ENCODE measurements at regions not wholly inside any gene's neighbourhood (a gene's known extent, or its start where the extent isn't known, plus 50 kb on each side); places are given as distances from the start of the nearest gene placed in this dataset.
"Not testable (repeated sequence)": the region's sequence is repeated elsewhere in the genome, so short reads cannot be mapped to it uniquely, and the experiment has no call there.

GRCh38 chr12:11986165-11986564, 84.6 kb upstream of the BCL2L14 start:
- TF ChIP-seq CTCF (IDR thresholded peaks at IDR 0.05; ENCODE audit: low read depth, low read length) (no peak), EZH2phosphoT487 (IDR thresholded peaks at IDR 0.05; ENCODE audit: low read depth) (no peak)
- Histone ChIP-seq H3K4me1 (ENCODE audit: low read length) (peaks cover 29% of the 10 kb centered on the region), H3K4me2 (ENCODE audit: low read length) (no peak overlapping the region), H3K27ac (ENCODE audit: low read length) (no peak overlapping the region), H3K36me3 (replicated peaks; ENCODE audit: low read depth, low read length) (no peaks in the 10 kb centered on the region), H3K27me3 (ENCODE audit: low read depth, low read length) (no peaks in the 10 kb centered on the region), H3K9ac (ENCODE audit: low read length) (no peak overlapping the region), H2AFZ (ENCODE audit: low read depth, low read length) (no peak overlapping the region), H4K20me1 (ENCODE audit: insufficient read depth, low read length) (no peaks in the 10 kb centered on the region), H3K4me3 (ENCODE audit: low read length) (no peak overlapping the region), H3K9me3 (ENCODE audit: insufficient read depth, low read length) (no peaks in the 10 kb centered on the region), H3K79me2 (ENCODE audit: low read length) (no peaks in the 10 kb centered on the region)

- H4K20me1 ChIP-seq (ENCODE audit: insufficient read depth, low read length): no peaks in the 10 kb centered on the region
- TF ChIP-seq EZH2phosphoT487 (IDR thresholded peaks at IDR 0.05; ENCODE audit: low read depth) (no peak), CTCF (IDR thresholded peaks at IDR 0.05; ENCODE audit: low read depth, low read length) (no peak)
- H3K27me3 ChIP-seq (ENCODE audit: low read depth, low read length): no peaks in the 10 kb centered on the region
- H3K4me1 ChIP-seq (ENCODE audit: low read length): peaks cover 11% of the 10 kb centered on the region
- H3K9ac ChIP-seq (ENCODE audit: low read length): no peak overlapping the region
- H3K79me2 ChIP-seq (ENCODE audit: low read length): no peaks in the 10 kb centered on the region
- H3K4me3 ChIP-seq (ENCODE audit: low read length): no peak overlapping the region
- H3K4me2 ChIP-seq (ENCODE audit: low read length): no peak overlapping the region
- H2AFZ ChIP-seq (ENCODE audit: low read depth, low read length): no peak overlapping the region
- H3K9me3 ChIP-seq (ENCODE audit: insufficient read depth, low read length): peaks cover 5% of the 10 kb centered on the region; the same call in 1 of the 2 replicates
- H3K36me3 ChIP-seq (replicated peaks; ENCODE audit: low read depth, low read length): no peaks in the 10 kb centered on the region
- no peak overlapping the region for H3K27ac ChIP-seq (ENCODE audit: low read length)
Measured at GRCh38 chr12:11987901-11988300, 82.8 kb upstream of the BCL2L14 start.

- Histone ChIP-seq H3K4me1 (ENCODE audit: low read length) (no peaks in the 10 kb centered on the region), H3K9ac (ENCODE audit: low read length) (no peak overlapping the region), H4K20me1 (ENCODE audit: insufficient read depth, low read length) (no peaks in the 10 kb centered on the region), H3K27ac (ENCODE audit: low read length) (no peak overlapping the region), H3K4me3 (ENCODE audit: low read length) (no peak overlapping the region), H3K27me3 (ENCODE audit: low read depth, low read length) (no peaks in the 10 kb centered on the region), H3K9me3 (ENCODE audit: insufficient read depth, low read length) (peaks cover 8% of the 10 kb centered on the region; the same call in 1 of the 2 replicates), H3K79me2 (ENCODE audit: low read length) (no peaks in the 10 kb centered on the region), H2AFZ (ENCODE audit: low read depth, low read length) (no peak overlapping the region), H3K36me3 (replicated peaks; ENCODE audit: low read depth, low read length) (no peaks in the 10 kb centered on the region), H3K4me2 (ENCODE audit: low read length) (no peak overlapping the region)
- TF ChIP-seq CTCF (IDR thresholded peaks at IDR 0.05; ENCODE audit: low read depth, low read length): no peak
- no peak for TF ChIP-seq EZH2phosphoT487 (IDR thresholded peaks at IDR 0.05; ENCODE audit: low read depth)
Measured at GRCh38 chr12:11991604-11992003, 79.1 kb upstream of the BCL2L14 start.

- no peak overlapping the region for H3K27ac ChIP-seq (ENCODE audit: low read length)
- no peak overlapping the region for H3K9ac ChIP-seq (ENCODE audit: low read length)
- no peak overlapping the region for H3K4me2 ChIP-seq (ENCODE audit: low read length)
- no peak for TF ChIP-seq EZH2phosphoT487 (IDR thresholded peaks at IDR 0.05; ENCODE audit: low read depth)
- TF ChIP-seq CTCF (IDR thresholded peaks at IDR 0.05; ENCODE audit: low read depth, low read length): no peak
- no peaks in the 10 kb centered on the region for H4K20me1 ChIP-seq (ENCODE audit: insufficient read depth, low read length)
- no peaks in the 10 kb centered on the region for H3K79me2 ChIP-seq (ENCODE audit: low read length)
- no peak overlapping the region for H3K4me3 ChIP-seq (ENCODE audit: low read length)
- peaks cover 8% of the 10 kb centered on the region; the same call in 1 of the 2 replicates for H3K9me3 ChIP-seq (ENCODE audit: insufficient read depth, low read length)
- no peaks in the 10 kb centered on the region for H3K36me3 ChIP-seq (replicated peaks; ENCODE audit: low read depth, low read length)
- H2AFZ ChIP-seq (ENCODE audit: low read depth, low read length): no peak overlapping the region
- H3K4me1 ChIP-seq (ENCODE audit: low read length): no peaks in the 10 kb centered on the region
- H3K27me3 ChIP-seq (ENCODE audit: low read depth, low read length): no peaks in the 10 kb centered on the region
Measured at GRCh38 chr12:11992515-11992914, 78.2 kb upstream of the BCL2L14 start.

- not testable (repeated sequence) for H3K4me1 ChIP-seq (ENCODE audit: low read length); H3K36me3 ChIP-seq (replicated peaks; ENCODE audit: low read depth, low read length); H3K9ac ChIP-seq (ENCODE audit: low read length); H3K79me2 ChIP-seq (ENCODE audit: low read length); H3K27ac ChIP-seq (ENCODE audit: low read length); H3K27me3 ChIP-seq (ENCODE audit: low read depth, low read length); H4K20me1 ChIP-seq (ENCODE audit: insufficient read depth, low read length); H3K4me3 ChIP-seq (ENCODE audit: low read length); H3K4me2 ChIP-seq (ENCODE audit: low read length); H2AFZ ChIP-seq (ENCODE audit: low read depth, low read length); H3K9me3 ChIP-seq (ENCODE audit: insufficient read depth, low read length)
Measured at GRCh38 chr12:11998307-11998943, 72.3 kb upstream of the BCL2L14 start.
